HepG2 (cell line): ENCODE measurements at regions not wholly inside any gene's neighbourhood (a gene's known extent, or its start where the extent isn't known, plus 50 kb on each side); places are given as distances from the start of the nearest gene placed in this dataset.

ENCODE experiments used
- ATAC-seq: fragments of 200-7000 bp; cut with Tn5 transposase; 3 replicates; pipeline ENCODE4 v1.9.1; 2020; ENCODE audit warnings: mild to moderate bottlenecking, moderate library complexity
- BruUV-seq: library from RNA; stranded (reverse); fragments of 400-500 nt; replicated peaks from 2 replicates; lab custom pipeline; 2021; lab: Mats Ljungman, UMichigan
- CTCF ChIA-PET: fragments of 300-600 bp; formaldehyde crosslinking; extraction: SDS; loops from one replicate; lab custom pipeline; 2021; ENCODE audit warnings: low total read pairs, inconsistent platforms, low intra/inter-chr PET ratio; lab: Yijun Ruan, JAX
- POLR2A ChIA-PET: fragments of 350-600 bp; sonication (Branson Sonifier 250); formaldehyde crosslinking; loops from one replicate; lab custom pipeline; 2020; ENCODE audit warnings: antibody characterized with exemption, inconsistent platforms; lab: Yijun Ruan, JAX
- DNase-seq: peaks from one replicate; pipeline ENCODE4 v3.0.0-alpha.2; 2015; ENCODE audit warnings: low spot score
- FAIRE-seq: peaks from 3 replicates; lab custom pipeline; 2011; peaks lifted over from hg19 to GRCh38; lab: Jason Lieb, UNC
- H2AFZ ChIP-seq: one replicate; pipeline ENCODE4 v1.6.1; 2011; ENCODE audit warnings: low read length, inconsistent platforms
- H3K27ac ChIP-seq: fragments of 300-600 bp; 3 replicates; pipeline ENCODE4 v1.8.0; 2011; ENCODE audit warnings: mixed run types, mild to moderate bottlenecking, mixed read lengths, low read length, inconsistent platforms; ENCODE audit not compliant: insufficient read depth; ENCODE audit errors: extremely low read length
- H3K27me3 ChIP-seq, 2 experiments: fragments of 200-600 bp in 1 of 2; 2 replicates in 1 of 2; 3 replicates in 1 of 2; pipeline versions ENCODE4 v1.6.0 to v1.8.0; 2011; ENCODE audit warnings: low read length in 2 of 2, mild to moderate bottlenecking in 2 of 2, moderate library complexity in 2 of 2, inconsistent platforms in 1 of 2; ENCODE audit not compliant: insufficient read depth in 2 of 2, control insufficient read depth in 1 of 2
- H3K36me3 ChIP-seq, 2 experiments: fragments of 200-600 bp in 1 of 2; replicated peaks in 1 of 2; 2 replicates in 1 of 2; 3 replicates in 1 of 2; pipeline versions ENCODE4 v1.5.1 to v1.8.0; 2011; ENCODE audit warnings: low read length in 2 of 2, inconsistent platforms in 1 of 2; ENCODE audit not compliant: insufficient read depth in 2 of 2, control insufficient read depth in 1 of 2
- H3K4me1 ChIP-seq: 2 replicates; pipeline ENCODE4 v1.5.1; 2012; ENCODE audit warnings: low read length, inconsistent platforms; ENCODE audit not compliant: insufficient read depth
- H3K4me2 ChIP-seq: 2 replicates; pipeline ENCODE4 v1.6.0; 2011; ENCODE audit warnings: low read depth, low read length, inconsistent platforms
- H3K4me3 ChIP-seq, 3 experiments: fragments of 200-600 bp in 1 of 3; sonication (generic), shearing (Covaris generic) in 1 of 3; replicated peaks in 1 of 3; 2 replicates each; pipeline ENCODE4 v1.5.1; 2011 to 2016; ENCODE audit warnings: low read length in 3 of 3, inconsistent platforms in 2 of 3, low read depth in 2 of 3, mild to moderate bottlenecking in 2 of 3, control low read depth in 1 of 3, mixed read lengths in 1 of 3; ENCODE audit not compliant: insufficient read depth in 1 of 3
- H3K79me2 ChIP-seq: one replicate; pipeline ENCODE4 v1.6.1; 2011; ENCODE audit warnings: low read length, inconsistent platforms; ENCODE audit not compliant: insufficient read depth
- H3K9ac ChIP-seq: 2 replicates; pipeline ENCODE4 v1.6.0; 2011; ENCODE audit warnings: mild to moderate bottlenecking, low read depth, low read length, inconsistent platforms; ENCODE audit not compliant: insufficient read depth
- H3K9me3 ChIP-seq: 2 replicates; pipeline ENCODE4 v1.5.1; 2012; ENCODE audit warnings: mild to moderate bottlenecking, low read length
- H4K20me1 ChIP-seq: 2 replicates; pipeline ENCODE4 v1.6.0; 2011; ENCODE audit warnings: inconsistent platforms, mild to moderate bottlenecking, low read length, moderate library complexity; ENCODE audit not compliant: insufficient read depth
- ARHGAP35 ChIP-seq: sonication (generic); formaldehyde crosslinking; IDR thresholded peaks from 2 replicates; pipeline ENCODE4 v1.9.0; 2022; ENCODE audit warnings: mild to moderate bottlenecking, inconsistent platforms, moderate library complexity, missing genetic modification reagents, borderline replicate concordance
- FOXP4 ChIP-seq: sonication (generic); formaldehyde crosslinking; IDR thresholded peaks from 2 replicates; pipeline ENCODE4 v1.4.0; 2020; ENCODE audit warnings: missing genetic modification reagents
- KDM2A ChIP-seq: sonication (generic); formaldehyde crosslinking; IDR thresholded peaks from 2 replicates; pipeline ENCODE4 v1.4.0; 2020; ENCODE audit warnings: low read depth, missing genetic modification reagents, borderline replicate concordance
- PHF5A ChIP-seq: IDR thresholded peaks from one replicate; pipeline ENCODE4 v1.6.1; 2018; ENCODE audit warnings: low read depth, missing genetic modification reagents; ENCODE audit not compliant: unreplicated experiment
- RAD21 ChIP-seq: fragments of 450-650 bp; formaldehyde crosslinking; IDR thresholded peaks from 2 replicates; pipeline ENCODE4 v1.5.0; 2020; ENCODE audit warnings: mild to moderate bottlenecking
- SMAD1 ChIP-seq: sonication (generic); formaldehyde crosslinking; IDR thresholded peaks from 2 replicates; pipeline ENCODE4 v1.4.0; 2020; ENCODE audit warnings: missing genetic modification reagents, low read depth, mild to moderate bottlenecking, borderline replicate concordance
- WIZ ChIP-seq: sonication (generic); formaldehyde crosslinking; IDR thresholded peaks from 2 replicates; pipeline ENCODE4 v1.5.1; 2020; ENCODE audit warnings: mild to moderate bottlenecking, missing genetic modification reagents
- ZBTB34 ChIP-seq: sonication (generic); formaldehyde crosslinking; IDR thresholded peaks from 2 replicates; pipeline ENCODE4 v1.8.0; 2022; ENCODE audit warnings: mild to moderate bottlenecking, missing genetic modification reagents
- ZMAT5 ChIP-seq: sonication (generic); formaldehyde crosslinking; IDR thresholded peaks from 2 replicates; pipeline ENCODE4 v1.5.0; 2020; ENCODE audit warnings: mild to moderate bottlenecking, low read depth, missing genetic modification reagents, borderline replicate concordance
- ZNF142 ChIP-seq: sonication (generic); formaldehyde crosslinking; IDR thresholded peaks from 2 replicates; pipeline ENCODE4 v1.4.0; 2020; ENCODE audit warnings: missing genetic modification reagents
- ZNF564 ChIP-seq: sonication (generic); formaldehyde crosslinking; IDR thresholded peaks from 2 replicates; pipeline ENCODE4 v1.8.1; 2023; ENCODE audit warnings: mild to moderate bottlenecking, missing genetic modification reagents
- WGBS: methylation state at CpG from one replicate; pipeline ENCODE4 v1.1.6; 2017; ENCODE audit warnings: low lambda C conversion rate; 5-methylcytosine and 5-hydroxymethylcytosine counted together
- in situ Hi-C: cut with HindIII; loops from 2 replicates; pipeline ENCODE4 v1.10.0; 2017; ENCODE audit warnings: low pct_unique_long_range_greater_than_20kb; ENCODE audit not compliant: extremely low pct_ligation_motif_present
- intact Hi-C: fragments of 100-400 bp; cut with micrococcal nuclease; formaldehyde crosslinking; loops from one replicate; pipeline ENCODE4 v1.10.0; 2022; ENCODE audit not compliant: unreplicated experiment
- TF ChIP-seq, protein P1 (sequence below): sonication (generic); formaldehyde crosslinking; IDR thresholded peaks from 2 replicates; pipeline ENCODE4 v1.5.0; 2020; ENCODE audit warnings: missing genetic modification reagents
- TF ChIP-seq, protein P2 (sequence below), 2 experiments: fragments of 450-650 bp in 1 of 2; sonication (generic) in 1 of 2; formaldehyde crosslinking; IDR thresholded peaks; 2 replicates each; pipeline versions ENCODE4 v1.5.0 to v1.8.0; 2020 to 2022; ENCODE audit warnings: mild to moderate bottlenecking in 1 of 2, missing genetic modification reagents in 1 of 2

DNA sequence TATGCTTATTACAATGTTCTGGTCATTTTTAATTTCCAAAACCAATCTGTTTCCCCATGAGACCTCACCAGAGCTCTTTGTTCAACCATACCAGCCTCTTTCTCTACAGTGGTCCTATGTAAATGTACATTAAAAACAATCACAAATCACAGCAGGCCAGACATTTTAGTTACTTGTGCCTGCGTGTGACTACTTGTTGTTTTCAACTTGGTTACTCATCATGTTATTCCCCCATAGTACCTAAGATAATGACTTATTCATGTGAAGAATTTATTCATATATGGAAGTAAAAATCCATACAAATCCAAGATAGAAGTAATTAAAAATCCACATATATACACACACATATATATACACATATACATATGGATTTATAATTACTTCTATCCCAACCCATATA, 379.6 kb downstream of the SLITRK6 start:
- no TSS peak for BruUV-seq
- Histone ChIP-seq H3K9me3 (no peaks in the 10 kb centered on the region), H4K20me1 (no peaks in the 10 kb centered on the region), H2AFZ (no peak overlapping the region), H3K4me3 (no peak overlapping the region), H3K9ac (no peak overlapping the region), H3K79me2 (no peaks in the 10 kb centered on the region), H3K4me2 (no peak overlapping the region), H3K4me1 (no peaks in the 10 kb centered on the region), H3K27ac (no peak overlapping the region), H3K27me3 (no peaks in the 10 kb centered on the region), H3K36me3 (no peaks in the 10 kb centered on the region)
- DNase-seq (no peak), ATAC-seq (no peak), FAIRE-seq (no peak)
- CTCF ChIA-PET: no interaction called here
- intact Hi-C loops (no loop called here), in situ Hi-C loops (no loop called here)
- POLR2A ChIA-PET: no interaction called here
- WGBS: 3% methylated on average over 1 of the region's 1 CpG
- TF ChIP-seq SMAD1 (CRISPR knock-in tag) (no peak), ZNF564 (CRISPR knock-in tag) (no peak), ZNF142 (CRISPR knock-in tag) (no peak), ZMAT5 (CRISPR knock-in tag) (no peak), PHF5A (no peak), ZBTB34 (no peak), WIZ (CRISPR knock-in tag) (no peak), KDM2A (no peak), ARHGAP35 (no peak), FOXP4 (CRISPR knock-in tag) (no peak), RAD21 (CRISPR knock-in tag) (no peak)
- TF ChIP-seq, protein P1, sequence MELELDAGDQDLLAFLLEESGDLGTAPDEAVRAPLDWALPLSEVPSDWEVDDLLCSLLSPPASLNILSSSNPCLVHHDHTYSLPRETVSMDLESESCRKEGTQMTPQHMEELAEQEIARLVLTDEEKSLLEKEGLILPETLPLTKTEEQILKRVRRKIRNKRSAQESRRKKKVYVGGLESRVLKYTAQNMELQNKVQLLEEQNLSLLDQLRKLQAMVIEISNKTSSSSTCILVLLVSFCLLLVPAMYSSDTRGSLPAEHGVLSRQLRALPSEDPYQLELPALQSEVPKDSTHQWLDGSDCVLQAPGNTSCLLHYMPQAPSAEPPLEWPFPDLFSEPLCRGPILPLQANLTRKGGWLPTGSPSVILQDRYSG (CRISPR knock-in tag): no peak
- TF ChIP-seq, protein P2, sequence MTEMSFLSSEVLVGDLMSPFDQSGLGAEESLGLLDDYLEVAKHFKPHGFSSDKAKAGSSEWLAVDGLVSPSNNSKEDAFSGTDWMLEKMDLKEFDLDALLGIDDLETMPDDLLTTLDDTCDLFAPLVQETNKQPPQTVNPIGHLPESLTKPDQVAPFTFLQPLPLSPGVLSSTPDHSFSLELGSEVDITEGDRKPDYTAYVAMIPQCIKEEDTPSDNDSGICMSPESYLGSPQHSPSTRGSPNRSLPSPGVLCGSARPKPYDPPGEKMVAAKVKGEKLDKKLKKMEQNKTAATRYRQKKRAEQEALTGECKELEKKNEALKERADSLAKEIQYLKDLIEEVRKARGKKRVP (CRISPR knock-in tag; IDR thresholded peaks at IDR 0.05): no peak
